SK-N-SH (cell line): ENCODE measurements at regions not wholly inside any gene's neighbourhood (a gene's known extent, or its start where the extent isn't known, plus 50 kb on each side); places are given as distances from the start of the nearest gene placed in this dataset.

Source experiments
- CTCF ChIA-PET: fragments of 300-600, 350-600 bp; formaldehyde crosslinking; extraction: SDS; loops from one replicate; lab custom pipeline; 2021; lab: Yijun Ruan, JAX
- POLR2A ChIA-PET: fragments of 350-600 bp; sonication (Branson Sonifier 250); formaldehyde crosslinking; extraction: SDS; loops from one replicate; lab custom pipeline; 2020; ENCODE audit warnings: antibody characterized with exemption, inconsistent platforms; lab: Yijun Ruan, JAX
- DNase-seq: peaks from one replicate; pipeline ENCODE4 v3.0.0; 2012
- H2AFZ ChIP-seq: fragments of 200-600 bp; sonication (generic); 2 replicates; pipeline ENCODE4 v1.8.1; 2016; ENCODE audit warnings: antibody characterized with exemption, mild to moderate bottlenecking, low read depth
- H3F3A ChIP-seq: fragments of 200-600 bp; sonication (generic); replicated peaks from 2 replicates; pipeline ENCODE3; 2016; ENCODE audit warnings: antibody characterized with exemption, mild to moderate bottlenecking; ENCODE audit not compliant: insufficient read depth
- H3K27ac ChIP-seq, 2 experiments: fragments of 200-500 bp in 1 of 2; fragments of 200-600 bp in 1 of 2; sonication (Bioruptor generic) in 1 of 2; sonication (generic), shearing (Covaris generic) in 1 of 2; 2 replicates each; pipeline versions ENCODE4 v1.5.1 to v1.6.1; 2014 to 2016; ENCODE audit warnings: low read depth in 2 of 2, inconsistent platforms in 1 of 2, low read length in 1 of 2, mild to moderate bottlenecking in 1 of 2, mixed read lengths in 1 of 2
- H3K27me3 ChIP-seq: fragments of 200-600 bp; sonication (generic), shearing (Covaris generic); 2 replicates; pipeline ENCODE4 v1.6.1; 2016; ENCODE audit warnings: mixed run types; ENCODE audit not compliant: insufficient read depth
- H3K36me3 ChIP-seq, 2 experiments: fragments of 200-500 bp in 1 of 2; fragments of 200-600 bp in 1 of 2; sonication (Bioruptor generic) in 1 of 2; sonication (generic) in 1 of 2; replicated peaks in 1 of 2; 2 replicates each; pipeline versions ENCODE3 to v1.5.1; 2014 to 2016; ENCODE audit warnings: low read length in 1 of 2, mild to moderate bottlenecking in 1 of 2; ENCODE audit not compliant: insufficient read depth in 2 of 2, control insufficient read depth in 1 of 2
- H3K4me1 ChIP-seq, 2 experiments: fragments of 200-500 bp in 1 of 2; fragments of 200-600 bp in 1 of 2; sonication (Bioruptor generic) in 1 of 2; sonication (generic), shearing (Covaris generic) in 1 of 2; 2 replicates each; pipeline versions ENCODE4 v1.5.1 to v1.6.1; 2014 to 2016; ENCODE audit warnings: low read depth in 1 of 2, low read length in 1 of 2, mixed run types in 1 of 2; ENCODE audit not compliant: insufficient read depth in 2 of 2, control insufficient read depth in 1 of 2
- H3K4me2 ChIP-seq: fragments of 200-600 bp; sonication (generic), shearing (Covaris generic); 2 replicates; pipeline ENCODE4 v1.6.1; 2017; ENCODE audit warnings: mixed run types
- H3K4me3 ChIP-seq, 2 experiments: fragments of 200-500 bp in 1 of 2; fragments of 200-600 bp in 1 of 2; sonication (Bioruptor generic) in 1 of 2; sonication (generic), shearing (Covaris generic) in 1 of 2; 2 replicates each; pipeline versions ENCODE4 v1.5.1 to v1.8.1; 2014 to 2016; ENCODE audit warnings: low read depth in 2 of 2, inconsistent platforms in 1 of 2, low read length in 1 of 2, mild to moderate bottlenecking in 1 of 2, mixed read lengths in 1 of 2, moderate library complexity in 1 of 2
- H3K79me2 ChIP-seq: fragments of 200-600 bp; sonication (generic); 2 replicates; pipeline ENCODE4 v1.8.1; 2017; ENCODE audit warnings: mild to moderate bottlenecking; ENCODE audit not compliant: insufficient read depth
- H3K9ac ChIP-seq: fragments of 200-600 bp; sonication (generic); 2 replicates; pipeline ENCODE4 v1.6.1; 2017; ENCODE audit warnings: mixed run types
- H3K9me2 ChIP-seq: fragments of 200-600 bp; sonication (generic); 2 replicates; pipeline ENCODE4 v1.6.1; 2017; ENCODE audit warnings: mixed run types
- H3K9me3 ChIP-seq: fragments of 200-600 bp; sonication (generic); 2 replicates; pipeline ENCODE4 v1.6.1; 2017; ENCODE audit warnings: mixed run types, mild to moderate bottlenecking, moderate library complexity
- H4K20me1 ChIP-seq: fragments of 200-600 bp; sonication (generic); 2 replicates; pipeline ENCODE4 v1.6.1; 2017; ENCODE audit warnings: mild to moderate bottlenecking, mixed run types; ENCODE audit not compliant: insufficient read depth
- CHD2 ChIP-seq: fragments of 150-350 bp; IDR thresholded peaks from 2 replicates; pipeline ENCODE4 v1.6.1; 2018; ENCODE audit warnings: low read length; ENCODE audit not compliant: partially characterized antibody
- CTCF ChIP-seq: fragments of 200-600 bp; sonication (generic); IDR thresholded peaks from 2 replicates; pipeline ENCODE4 v1.6.1; 2017; ENCODE audit warnings: antibody characterized with exemption, mild to moderate bottlenecking, moderate library complexity
- EP300 ChIP-seq, 2 experiments: IDR thresholded peaks; 2 replicates each; pipeline versions ENCODE4 v1.4.0 to v1.6.1; 2012; ENCODE audit warnings: borderline replicate concordance in 1 of 2, low read depth in 1 of 2, low read length in 1 of 2
- FOSL2 ChIP-seq: IDR thresholded peaks from 2 replicates; pipeline ENCODE4 v1.4.0; 2012; ENCODE audit warnings: low read depth, mild to moderate bottlenecking, moderate library complexity, borderline replicate concordance
- FOXJ3 ChIP-seq: sonication (generic); formaldehyde crosslinking; IDR thresholded peaks from 2 replicates; pipeline ENCODE4 v1.5.1; 2020; ENCODE audit warnings: mild to moderate bottlenecking, missing genetic modification reagents
- GABPA ChIP-seq: IDR thresholded peaks from 2 replicates; pipeline ENCODE4 v1.4.0; 2012; ENCODE audit warnings: low read depth, mild to moderate bottlenecking
- IRF3 ChIP-seq: fragments of 150-350 bp; IDR thresholded peaks from 2 replicates; pipeline ENCODE4 v1.6.1; 2016; ENCODE audit warnings: mild to moderate bottlenecking, low read depth, low read length
- NFIC ChIP-seq: IDR thresholded peaks from 2 replicates; pipeline ENCODE4 v1.4.0; 2012; ENCODE audit warnings: borderline replicate concordance
- NRF1 ChIP-seq: IDR thresholded peaks from 2 replicates; pipeline ENCODE4 v1.6.1; 2012; ENCODE audit warnings: low read depth, mild to moderate bottlenecking, low read length
- PBX3 ChIP-seq: IDR thresholded peaks from 2 replicates; pipeline ENCODE4; 2012
- POLR2AphosphoS5 ChIP-seq: IDR thresholded peaks from 2 replicates; pipeline ENCODE4 v1.6.1; 2012; ENCODE audit warnings: low read depth, low read length
- RCOR1 ChIP-seq: fragments of 150-350 bp; IDR thresholded peaks from 2 replicates; pipeline ENCODE4 v1.6.1; 2017; ENCODE audit warnings: antibody characterized with exemption, low read length
- REST ChIP-seq: IDR thresholded peaks from 2 replicates; pipeline ENCODE4 v1.6.1; 2012; ENCODE audit warnings: mild to moderate bottlenecking, low read depth, low read length, moderate library complexity
- RFX5 ChIP-seq: IDR thresholded peaks from 2 replicates; pipeline ENCODE4 v1.6.1; 2012; ENCODE audit warnings: mild to moderate bottlenecking, improper control_type of control experiment, low read length
- SIN3A ChIP-seq: IDR thresholded peaks from 2 replicates; pipeline ENCODE4 v1.6.1; 2012; ENCODE audit warnings: low read depth, mild to moderate bottlenecking, low read length, moderate library complexity, borderline replicate concordance
- SMC3 ChIP-seq: IDR thresholded peaks from 2 replicates; pipeline ENCODE4 v1.6.1; 2012; ENCODE audit warnings: low read depth, low read length, improper control_type of control experiment
- TAF1 ChIP-seq: IDR thresholded peaks from 2 replicates; pipeline ENCODE4 v1.6.1; 2012; ENCODE audit warnings: low read depth, mild to moderate bottlenecking, low read length, moderate library complexity, borderline replicate concordance
- TEAD4 ChIP-seq: IDR thresholded peaks from 2 replicates; pipeline ENCODE4 v1.4.0; 2012; ENCODE audit warnings: mild to moderate bottlenecking, borderline replicate concordance; ENCODE audit not compliant: insufficient read depth
- USF1 ChIP-seq: IDR thresholded peaks from 2 replicates; pipeline ENCODE4 v1.4.0; 2012; ENCODE audit warnings: low read depth, borderline replicate concordance
- YY1 ChIP-seq: IDR thresholded peaks from 2 replicates; pipeline ENCODE4 v1.4.0; 2012; ENCODE audit warnings: low read depth, mild to moderate bottlenecking
- WGBS: methylation state at CpG from one replicate; pipeline ENCODE4 v1.1.6; 2017; ENCODE audit warnings: low lambda C conversion rate; 5-methylcytosine and 5-hydroxymethylcytosine counted together

- Histone ChIP-seq H3K79me2 (no peaks in the 10 kb centered on the region), H3K27ac (no peak overlapping the region), H3K4me1 (no peaks in the 10 kb centered on the region), H4K20me1 (no peaks in the 10 kb centered on the region), H2AFZ (no peak overlapping the region), H3K9ac (no peak overlapping the region), H3F3A (no peaks in the 10 kb centered on the region), H3K36me3 (no peaks in the 10 kb centered on the region), H3K4me3 (no peak overlapping the region), H3K4me2 (no peak overlapping the region), H3K9me2 (no peaks in the 10 kb centered on the region), H3K27me3 (no peaks in the 10 kb centered on the region), H3K9me3 (no peaks in the 10 kb centered on the region)
- ChIA-PET POLR2A (no interaction called here), CTCF (no interaction called here)
- no peak for TF ChIP-seq FOXJ3 (CRISPR knock-in tag)
- TF ChIP-seq FOSL2: no peak
- TF ChIP-seq CHD2: no peak
- TF ChIP-seq TEAD4: no peak
- TF ChIP-seq REST: no peak
- TF ChIP-seq EP300 (IDR thresholded peaks at IDR 0.05; ENCODE audit: borderline replicate concordance in 1 of 2, low read depth in 1 of 2, low read length in 1 of 2): no peak
- no peak for TF ChIP-seq SIN3A
- no peak for TF ChIP-seq RFX5
- TF ChIP-seq SMC3: no peak
- TF ChIP-seq NFIC: no peak
- TF ChIP-seq GABPA: no peak
- TF ChIP-seq TAF1: no peak
- no peak for TF ChIP-seq PBX3
- TF ChIP-seq NRF1: no peak
- TF ChIP-seq POLR2AphosphoS5: no peak
- no peak for TF ChIP-seq CTCF
- no peak for TF ChIP-seq RCOR1
- no peak for TF ChIP-seq USF1
- TF ChIP-seq IRF3: no peak
- no peak for TF ChIP-seq YY1
- 39% methylated on average over 3 of the region's 3 CpGs for WGBS
- no peak for DNase-seq
Observed at GRCh38 chr16:54647216-54647615, 283.4 kb upstream of the IRX5 start.
